SK-N-MC (cell line): ENCODE measurements at regions not wholly inside any gene's neighbourhood (a gene's known extent, or its start where the extent isn't known, plus 50 kb on each side); places are given as distances from the start of the nearest gene placed in this dataset.

Experiments
- DNase-seq: peaks from one replicate; pipeline ENCODE4 v3.0.0-alpha.2; 2011; ENCODE audit warnings: low read depth, low spot score
- H3K27ac ChIP-seq: fragments of 200-600 bp; sonication (generic); 2 replicates; pipeline ENCODE4 v1.5.1; 2016; ENCODE audit warnings: mixed run types
- H3K36me3 ChIP-seq: fragments of 200-600 bp; sonication (generic); 2 replicates; pipeline ENCODE4 v1.6.1; 2017; ENCODE audit warnings: antibody characterized with exemption, low read length, mixed read lengths; ENCODE audit not compliant: insufficient read depth
- H3K4me3 ChIP-seq: fragments of 200-600 bp; sonication (generic); 2 replicates; pipeline ENCODE4 v1.5.1; 2016
- H3K9ac ChIP-seq: fragments of 200-600 bp; sonication (generic); 2 replicates; pipeline ENCODE4 v1.8.0; 2017; ENCODE audit warnings: mixed run types, mixed read lengths; ENCODE audit not compliant: insufficient read length
- H3K9me3 ChIP-seq: fragments of 200-600 bp; sonication (generic); 2 replicates; pipeline ENCODE4 v1.6.1; 2017; ENCODE audit warnings: low read depth, mild to moderate bottlenecking, antibody characterized with exemption, low read length, moderate library complexity, mixed read lengths
- EZH2 ChIP-seq: fragments of 200-600 bp; sonication (generic); IDR thresholded peaks from one replicate; pipeline ENCODE4 v1.6.1; 2017; ENCODE audit warnings: antibody characterized with exemption
- FOXP2 ChIP-seq: optimal IDR thresholded peaks from 2 replicates; pipeline ENCODE3; 2011; ENCODE audit warnings: mild to moderate bottlenecking, moderate library complexity; ENCODE audit not compliant: insufficient read depth; ENCODE audit errors: extremely low read length, control extremely low read depth
- POLR2AphosphoS5 ChIP-seq: IDR thresholded peaks from 2 replicates; pipeline ENCODE4 v1.6.1; 2012; ENCODE audit warnings: mild to moderate bottlenecking, low read depth, low read length, borderline replicate concordance

DNA sequence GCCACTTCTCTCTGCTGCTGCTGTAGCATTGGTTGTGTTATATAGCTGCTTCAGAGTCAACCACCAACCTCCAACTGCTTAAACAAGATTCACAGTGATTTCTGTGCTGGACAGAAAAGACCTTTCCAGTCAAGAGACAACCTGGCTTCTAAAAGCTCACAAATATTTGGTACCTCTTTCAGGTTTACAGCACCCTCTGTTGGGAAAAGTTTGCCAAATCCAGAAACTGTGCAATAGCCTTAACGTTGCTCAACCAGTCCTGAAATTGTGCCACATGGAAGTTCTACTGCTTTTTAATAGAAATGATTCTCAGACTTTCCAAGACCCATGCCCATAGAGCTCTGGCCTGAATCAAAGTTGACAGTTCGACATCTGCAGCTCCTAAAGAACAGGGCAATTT lies 842.1 kb upstream of the HTR2C start:
- no peak for TF ChIP-seq FOXP2
- no peak for TF ChIP-seq EZH2
- TF ChIP-seq POLR2AphosphoS5 = no peak

DNA sequence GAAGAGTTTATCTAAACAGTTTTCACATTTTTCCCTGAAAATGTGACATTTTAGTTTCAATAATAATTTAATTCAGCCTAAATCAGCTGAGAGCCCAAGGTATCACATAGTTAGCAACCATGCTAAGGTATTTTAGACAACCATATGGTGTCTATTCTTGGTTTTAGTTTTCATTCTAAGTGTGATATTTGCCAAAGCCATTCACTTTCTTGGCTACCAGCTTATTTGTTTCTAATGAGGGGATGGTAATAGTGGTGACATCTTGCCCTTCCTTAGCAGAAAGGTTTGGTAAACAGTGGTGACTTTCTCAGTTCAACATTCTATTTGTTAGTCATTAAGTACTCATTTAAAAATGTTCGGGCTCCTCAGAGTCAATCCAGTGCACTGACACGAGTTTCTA lies 854.9 kb upstream of the HTR2C start:
- Histone ChIP-seq H3K4me3 (no peak overlapping the region), H3K36me3 (no peaks in the 10 kb centered on the region), H3K9ac (no peak overlapping the region), H3K9me3 (no peaks in the 10 kb centered on the region), H3K27ac (no peak overlapping the region)
- no peak for TF ChIP-seq FOXP2
- no peak for TF ChIP-seq EZH2
- no peak for TF ChIP-seq POLR2AphosphoS5
- no peak for DNase-seq

More for the DNA sequence above, 842.1 kb upstream of the HTR2C start:
- Histone ChIP-seq H3K9ac (no peak overlapping the region), H3K9me3 (no peaks in the 10 kb centered on the region), H3K36me3 (no peaks in the 10 kb centered on the region), H3K27ac (no peak overlapping the region), H3K4me3 (no peak overlapping the region)
- DNase-seq = no peak

DNA sequence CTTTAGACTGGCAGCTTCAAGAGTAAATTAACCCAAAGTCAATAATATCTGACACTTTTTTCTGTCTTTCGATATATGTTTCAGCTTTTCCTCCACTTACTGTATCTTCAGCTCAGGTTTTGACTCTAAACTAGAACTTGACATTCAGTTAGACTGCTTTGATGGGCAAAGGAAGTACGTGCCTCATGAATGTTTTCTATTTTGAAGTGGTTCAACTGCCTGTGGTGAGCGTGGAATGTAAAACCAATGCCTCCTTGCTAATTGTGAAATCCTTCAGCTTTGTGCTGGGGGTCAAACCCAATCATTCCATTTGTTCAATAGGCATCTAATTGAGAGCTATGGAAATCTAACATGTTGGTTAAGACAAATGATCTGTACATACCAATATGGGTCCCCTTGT lies 857.0 kb upstream of the HTR2C start:
- H3K9ac ChIP-seq = no peak overlapping the region
- TF ChIP-seq FOXP2 (no peak), POLR2AphosphoS5 (no peak), EZH2 (no peak)
- no peak overlapping the region for H3K27ac ChIP-seq
- DNase-seq = no peak
- H3K36me3 ChIP-seq = no peaks in the 10 kb centered on the region
- H3K9me3 ChIP-seq = no peaks in the 10 kb centered on the region
- no peak overlapping the region for H3K4me3 ChIP-seq

DNA sequence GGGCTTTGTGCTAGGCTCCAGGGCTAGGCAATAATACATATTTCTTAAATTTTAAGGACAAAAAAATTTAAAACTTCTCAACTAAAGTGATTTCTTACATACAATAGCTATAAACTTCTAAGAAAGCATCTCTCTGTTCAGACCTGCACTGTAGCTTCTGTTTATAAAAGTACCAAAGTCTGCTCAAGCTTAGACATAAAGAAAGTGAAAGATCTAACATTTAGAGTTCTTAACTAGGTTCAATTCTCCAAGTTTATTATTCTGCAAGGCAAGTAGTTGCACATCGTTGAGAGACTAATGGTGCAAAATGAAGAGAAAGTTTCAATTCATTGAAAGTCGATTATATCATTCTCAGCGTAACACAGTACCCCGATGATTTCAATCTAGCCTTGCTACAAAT lies 857.4 kb upstream of the HTR2C start:
- Histone ChIP-seq H3K36me3 (no peaks in the 10 kb centered on the region), H3K4me3 (no peak overlapping the region), H3K27ac (no peak overlapping the region), H3K9me3 (no peaks in the 10 kb centered on the region), H3K9ac (no peak overlapping the region)
- no peak for TF ChIP-seq POLR2AphosphoS5
- no peak for TF ChIP-seq EZH2
- no peak for TF ChIP-seq FOXP2
- DNase-seq = no peak

DNA sequence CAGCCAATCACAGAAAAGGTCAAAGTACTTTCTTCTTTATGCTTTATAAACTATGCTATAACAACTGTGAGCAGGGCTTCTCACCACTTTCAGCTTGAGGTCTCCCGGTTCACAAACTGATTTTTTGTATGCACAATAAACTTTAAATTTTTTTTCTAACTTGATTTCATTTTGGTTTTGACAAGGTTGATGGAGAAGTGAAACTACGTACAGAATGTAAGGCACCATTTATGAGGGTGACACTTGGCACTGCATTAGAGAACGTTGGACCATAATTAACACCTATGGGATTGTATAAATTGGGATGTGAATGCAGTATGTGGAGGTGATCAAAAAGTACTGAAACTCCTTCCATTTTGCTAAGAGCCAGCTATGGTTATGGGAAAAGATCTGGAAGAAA lies 857.9 kb upstream of the HTR2C start:
- no peak overlapping the region for H3K4me3 ChIP-seq
- no peak overlapping the region for H3K27ac ChIP-seq
- H3K9me3 ChIP-seq = no peaks in the 10 kb centered on the region
- DNase-seq = no peak
- no peaks in the 10 kb centered on the region for H3K36me3 ChIP-seq
- H3K9ac ChIP-seq = no peak overlapping the region
- TF ChIP-seq EZH2 = no peak
- TF ChIP-seq POLR2AphosphoS5 = no peak
- no peak for TF ChIP-seq FOXP2

DNA sequence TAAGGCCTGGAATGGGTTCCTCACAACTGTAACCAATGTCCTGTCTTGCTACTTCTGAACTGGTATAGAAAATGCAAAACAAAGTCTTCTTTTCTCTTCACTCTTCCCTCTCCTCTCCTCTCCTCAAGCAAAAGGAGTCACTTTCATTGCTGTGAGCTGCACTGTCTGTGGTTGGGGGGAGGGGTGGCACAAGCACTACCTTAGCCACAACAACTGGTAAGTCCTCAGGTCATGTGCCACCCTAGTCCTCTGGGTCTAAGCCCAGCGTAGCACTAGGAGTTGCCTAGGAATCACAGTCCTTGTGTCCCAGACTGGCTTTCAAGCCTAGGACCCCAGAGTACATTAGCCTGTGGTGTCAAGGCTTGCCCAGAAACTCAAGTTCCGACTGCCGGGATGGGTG lies 859.3 kb upstream of the AMOT start:
- DNase-seq = no peak
- no peak for TF ChIP-seq POLR2AphosphoS5
- TF ChIP-seq EZH2 = no peak
- no peak for TF ChIP-seq FOXP2
- Histone ChIP-seq H3K27ac (no peak overlapping the region), H3K36me3 (no peaks in the 10 kb centered on the region), H3K9me3 (no peaks in the 10 kb centered on the region), H3K9ac (no peak overlapping the region), H3K4me3 (no peak overlapping the region)

DNA sequence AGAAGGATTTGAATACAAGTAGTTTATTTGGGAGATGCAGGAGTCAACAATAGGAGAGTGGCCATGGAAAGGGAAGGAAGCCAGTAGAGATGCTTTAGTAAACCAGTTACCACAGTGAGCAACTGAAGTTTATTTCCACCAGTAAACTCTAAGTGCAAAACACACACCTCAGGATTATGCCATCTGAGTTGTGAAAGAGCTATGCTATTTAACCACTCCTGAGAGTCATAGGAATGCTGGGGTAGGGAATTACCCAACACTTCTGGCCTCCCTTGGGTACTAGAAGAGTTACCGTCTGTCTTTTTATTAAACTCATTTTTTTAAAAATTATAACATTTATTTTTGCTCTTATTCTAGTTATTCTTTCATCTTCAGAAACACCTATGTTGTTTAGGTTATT lies 834.6 kb upstream of the AMOT start:
- H3K36me3 ChIP-seq = no peaks in the 10 kb centered on the region
- H3K27ac ChIP-seq = no peak overlapping the region
- no peak overlapping the region for H3K4me3 ChIP-seq
- H3K9ac ChIP-seq = no peak overlapping the region
- no peak for TF ChIP-seq POLR2AphosphoS5
- TF ChIP-seq FOXP2 = no peak
- no peak for TF ChIP-seq EZH2
- no peaks in the 10 kb centered on the region for H3K9me3 ChIP-seq
- DNase-seq = no peak

DNA sequence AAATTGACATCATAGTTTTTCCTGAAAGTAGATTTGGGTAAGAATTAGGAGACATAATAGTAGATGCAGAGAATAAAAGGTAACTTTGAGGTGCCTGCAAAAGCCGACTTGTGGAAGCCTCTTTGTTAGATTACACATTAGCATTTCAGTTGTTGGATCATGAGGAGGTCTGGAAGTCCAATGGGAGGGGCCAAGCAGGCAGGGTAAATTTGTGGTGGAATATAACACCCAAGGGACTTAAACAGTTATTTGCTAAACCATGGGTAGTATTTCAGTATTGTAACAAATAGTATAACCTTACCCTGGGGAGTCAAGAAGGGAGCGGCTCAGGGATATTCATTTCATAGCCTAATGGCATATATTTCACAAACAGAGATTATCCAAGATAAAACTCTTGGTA lies 810.7 kb upstream of the AMOT start:
- Histone ChIP-seq H3K27ac (no peak overlapping the region), H3K9ac (no peak overlapping the region), H3K4me3 (no peak overlapping the region), H3K9me3 (no peaks in the 10 kb centered on the region), H3K36me3 (no peaks in the 10 kb centered on the region)
- DNase-seq = no peak
- TF ChIP-seq FOXP2 (no peak), EZH2 (no peak), POLR2AphosphoS5 (no peak)

DNA sequence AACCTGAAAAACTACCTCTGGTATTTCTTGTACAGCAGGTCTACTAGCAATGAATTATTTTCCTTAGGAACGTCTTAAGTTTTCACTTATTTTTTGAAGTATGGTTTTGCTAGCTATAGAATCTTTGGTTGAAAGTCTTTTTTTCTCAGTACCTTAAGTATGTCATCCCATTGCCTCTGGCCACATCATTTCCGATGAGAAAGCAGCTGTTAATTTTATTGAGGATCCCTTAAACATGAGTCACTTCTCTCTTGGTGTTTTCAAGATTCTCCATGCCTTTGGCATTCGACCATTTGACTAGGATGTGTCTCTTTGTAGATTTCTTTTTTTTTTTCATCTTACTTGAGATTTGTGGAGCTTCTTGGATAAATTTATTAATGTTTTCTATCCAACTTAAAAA lies 803.8 kb upstream of the AMOT start:
- no peak for DNase-seq
- no peaks in the 10 kb centered on the region for H3K36me3 ChIP-seq
- no peaks in the 10 kb centered on the region for H3K9me3 ChIP-seq
- H3K27ac ChIP-seq = no peak overlapping the region
- no peak overlapping the region for H3K9ac ChIP-seq
- no peak overlapping the region for H3K4me3 ChIP-seq
- TF ChIP-seq POLR2AphosphoS5 (no peak), FOXP2 (no peak), EZH2 (no peak)
